Epithelial cell of esophagus (primary cell): ENCODE measurements at regions not wholly inside any gene's neighbourhood (a gene's known extent, or its start where the extent isn't known, plus 50 kb on each side); places are given as distances from the start of the nearest gene placed in this dataset.

ENCODE experiments used
- DNase-seq: peaks from one replicate; pipeline ENCODE4 v3.0.0; 2010; ENCODE audit warnings: low read depth
- H3K4me3 ChIP-seq: 2 replicates; pipeline ENCODE4 v1.5.1; 2011; ENCODE audit warnings: mild to moderate bottlenecking, low read length, control low read depth
- CTCF ChIP-seq: IDR thresholded peaks from 2 replicates; pipeline ENCODE4 v1.5.1; 2011; ENCODE audit warnings: low read depth, mild to moderate bottlenecking, low read length, control low read depth, inconsistent platforms; ENCODE audit not compliant: insufficient read depth; ENCODE audit errors: missing control alignments

- TF ChIP-seq CTCF, result no peak
- no peak overlapping the region for H3K4me3 ChIP-seq
- DNase-seq, result peak; percentile 62
Measured at GRCh38 chr11:33552756-33553155, 147.9 kb downstream of the C11orf91 start.

- no peak for TF ChIP-seq CTCF
- DNase-seq, result no peak
Measured at GRCh38 chr11:33551051-33551450, 149.6 kb downstream of the C11orf91 start.

DNA sequence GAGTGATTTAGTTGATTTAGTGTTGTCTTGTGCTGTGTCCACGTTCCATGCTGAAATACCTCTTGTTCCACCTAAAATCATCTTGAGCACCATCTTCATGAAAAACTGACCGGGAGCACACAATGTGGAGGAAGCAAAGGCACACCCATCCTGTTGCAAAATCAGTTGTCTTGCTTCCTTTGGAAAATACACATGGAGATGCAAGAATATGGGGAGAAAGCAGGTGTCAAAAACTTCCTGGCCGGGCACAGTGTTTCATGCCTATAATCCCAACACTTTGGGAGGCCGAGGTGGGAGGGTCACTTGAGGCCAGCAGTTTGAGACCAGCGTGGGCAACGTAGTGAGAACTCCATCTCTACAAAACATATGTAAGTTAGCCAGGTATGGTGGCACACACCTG lies 151.1 kb downstream of the C11orf91 start:
- no peak for TF ChIP-seq CTCF
- DNase-seq, result no peak
- no peak overlapping the region for H3K4me3 ChIP-seq

More at GRCh38 chr11:33551051-33551450, 149.6 kb downstream of the C11orf91 start:
- H3K4me3 ChIP-seq, result no peak overlapping the region

GRCh38 chr11:33545931-33546330 lies 154.7 kb downstream of the C11orf91 start:
- peak; percentile 39 for DNase-seq
- no peak overlapping the region for H3K4me3 ChIP-seq
- no peak for TF ChIP-seq CTCF

DNA sequence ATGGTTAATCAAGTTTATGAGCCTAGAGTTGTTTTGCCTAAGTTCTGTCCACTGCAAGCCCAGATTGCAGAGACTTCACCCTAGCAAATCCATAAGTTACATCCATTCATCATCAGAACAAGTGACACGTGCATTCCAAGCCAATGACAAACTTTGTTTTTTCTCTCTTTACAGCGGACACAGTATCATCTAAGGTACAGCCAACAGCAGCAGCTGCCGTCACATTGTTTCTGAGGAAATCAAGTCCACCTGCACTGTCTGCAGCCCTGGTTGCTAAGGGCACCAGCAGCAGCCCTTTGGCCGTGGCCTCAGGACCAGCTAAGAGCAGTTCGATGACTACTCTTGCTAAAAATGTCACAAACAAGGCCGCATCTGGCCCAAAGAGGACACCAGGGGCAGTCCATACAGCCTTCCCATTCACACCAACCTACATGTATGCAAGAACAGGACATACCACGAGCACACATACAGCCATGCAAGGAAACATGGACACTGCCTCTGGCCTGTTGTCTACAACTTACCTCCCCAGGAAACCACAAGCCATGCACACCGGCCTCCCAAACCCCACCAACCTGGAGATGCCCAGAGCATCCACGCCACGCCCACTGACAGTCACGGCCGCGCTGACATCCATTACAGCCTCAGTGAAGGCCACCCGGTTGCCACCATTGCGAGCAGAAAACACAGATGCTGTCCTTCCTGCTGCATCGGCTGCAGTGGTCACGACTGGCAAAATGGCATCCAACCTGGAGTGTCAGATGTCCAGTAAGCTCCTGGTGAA lies 155.8 kb downstream of the C11orf91 start:
- DNase-seq, result no peak
- no peak overlapping the region for H3K4me3 ChIP-seq
- TF ChIP-seq CTCF, result no peak

DNA sequence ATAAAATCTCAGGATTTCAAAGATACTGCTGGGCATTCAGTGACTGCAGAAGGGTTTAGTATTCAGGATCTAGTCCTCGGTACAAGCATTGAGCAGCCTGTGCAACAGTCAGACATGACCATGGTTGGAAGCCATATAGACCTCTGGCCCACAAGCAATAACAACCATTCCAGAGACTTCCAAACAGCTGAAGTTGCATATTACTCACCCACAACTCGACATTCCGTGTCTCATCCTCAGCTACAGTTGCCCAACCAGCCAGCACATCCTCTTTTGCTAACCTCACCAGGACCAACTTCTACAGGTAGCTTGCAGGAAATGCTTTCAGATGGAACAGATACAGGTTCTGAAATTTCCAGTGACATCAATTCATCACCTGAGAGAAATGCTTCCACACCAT lies 156.8 kb downstream of the C11orf91 start:
- no peak overlapping the region for H3K4me3 ChIP-seq
- no peak for TF ChIP-seq CTCF
- DNase-seq, result peak; percentile 76

DNA sequence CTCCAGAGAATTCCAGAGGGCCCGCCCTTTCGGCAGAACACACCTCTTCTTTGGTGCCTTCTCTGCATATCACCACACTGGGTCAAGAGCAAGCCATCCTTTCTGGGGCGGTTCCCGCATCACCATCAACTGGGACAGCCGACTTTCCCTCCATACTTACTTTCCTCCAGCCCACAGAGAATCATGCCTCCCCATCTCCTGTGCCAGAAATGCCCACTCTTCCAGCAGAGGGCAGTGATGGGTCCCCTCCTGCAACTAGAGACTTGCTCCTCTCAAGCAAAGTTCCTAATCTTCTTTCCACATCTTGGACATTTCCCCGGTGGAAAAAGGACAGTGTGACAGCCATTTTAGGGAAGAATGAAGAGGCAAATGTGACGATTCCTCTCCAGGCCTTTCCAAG lies 157.7 kb downstream of the C11orf91 start:
- no peak overlapping the region for H3K4me3 ChIP-seq
- DNase-seq, result peak; percentile 68
- peak; percentile 80 for TF ChIP-seq CTCF
